GM18499 (cell line): ENCODE measurements at regions not wholly inside any gene's neighbourhood (a gene's known extent, or its start where the extent isn't known, plus 50 kb on each side); places are given as distances from the start of the nearest gene placed in this dataset.

Source experiments
- ATAC-seq: cut with Tn5 transposase; IDR thresholded peaks from one replicate; pipeline ENCODE4 v1.9.1; 2021; ENCODE audit warnings: moderate number of reproducible peaks; ENCODE audit not compliant: insufficient read depth, unreplicated experiment

DNA sequence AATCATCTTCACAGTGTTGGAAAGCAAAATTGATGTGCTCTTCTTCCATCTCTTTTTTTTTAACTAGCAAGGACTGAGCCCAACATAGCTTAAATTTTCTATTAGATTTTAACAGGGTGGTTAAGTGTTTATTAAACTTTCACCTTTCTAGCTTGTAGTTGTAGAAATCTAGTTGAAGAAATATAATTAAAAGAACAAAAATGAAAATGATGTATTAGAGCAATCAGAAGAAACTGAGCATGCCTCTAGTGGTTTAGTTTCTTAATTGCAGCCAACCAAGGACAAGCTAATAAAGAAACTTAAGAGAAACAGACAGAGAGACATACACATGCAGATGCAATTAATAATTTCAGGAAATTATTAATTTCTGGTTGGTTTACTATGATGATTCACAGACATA, 673.0 kb upstream of the LMO3 start:
- ATAC-seq = no peak

DNA sequence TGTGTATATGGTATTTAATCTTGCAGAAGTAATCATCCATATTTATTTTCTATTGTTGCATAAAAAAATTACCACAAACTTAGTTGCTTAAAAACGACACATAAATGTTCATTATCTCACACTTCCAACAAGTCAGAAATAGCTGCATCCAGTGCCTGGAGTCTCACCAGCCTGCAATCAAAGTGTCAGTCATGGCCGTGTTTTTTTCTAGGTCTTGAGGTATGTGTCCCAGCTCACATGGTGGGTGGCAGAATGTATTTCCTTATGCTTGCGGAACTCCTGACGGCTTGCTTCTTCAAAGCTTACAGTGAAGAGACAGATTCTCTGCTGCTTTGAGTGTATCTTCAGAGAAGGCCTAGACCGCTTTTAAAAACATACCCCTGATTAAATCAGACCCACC, 670.2 kb upstream of the LMO3 start:
- no peak for ATAC-seq

DNA sequence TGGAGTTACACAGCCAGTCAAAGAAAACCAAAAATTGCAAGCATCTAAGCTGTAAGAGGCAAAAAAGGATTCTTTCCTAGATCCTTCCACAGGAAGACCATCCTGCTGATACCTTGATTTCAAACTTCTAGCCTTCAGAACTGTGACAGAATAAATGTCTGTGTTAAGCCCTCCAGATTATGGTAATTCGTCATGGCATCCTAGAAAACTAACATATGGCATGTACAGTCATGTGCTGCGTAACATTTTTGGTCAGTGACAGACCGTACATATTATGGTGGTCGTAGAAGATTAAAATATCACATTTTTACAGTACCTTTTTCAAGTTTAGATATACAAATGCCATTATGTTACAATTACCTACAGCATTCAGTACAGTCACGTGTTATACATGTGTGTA, 660.9 kb upstream of the LMO3 start:
- no peak for ATAC-seq

DNA sequence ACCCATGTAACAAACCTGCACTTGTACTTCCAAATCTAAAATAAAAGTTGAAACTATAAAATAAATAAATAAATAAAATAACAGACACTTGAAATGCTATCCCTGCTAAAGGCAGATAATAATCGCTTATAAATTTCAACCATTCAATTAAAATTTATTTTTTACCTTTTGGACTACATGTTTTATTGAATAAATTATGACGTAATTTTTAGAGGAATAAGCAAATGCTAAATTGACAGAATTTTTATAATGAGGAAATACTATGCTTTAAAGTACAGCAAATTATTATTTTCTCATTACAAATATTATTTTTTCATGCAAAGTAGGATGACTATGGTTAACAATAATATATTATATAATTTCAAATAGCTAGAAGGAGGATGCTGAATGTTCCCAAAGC, 658.6 kb upstream of the LMO3 start:
- no peak for ATAC-seq

DNA sequence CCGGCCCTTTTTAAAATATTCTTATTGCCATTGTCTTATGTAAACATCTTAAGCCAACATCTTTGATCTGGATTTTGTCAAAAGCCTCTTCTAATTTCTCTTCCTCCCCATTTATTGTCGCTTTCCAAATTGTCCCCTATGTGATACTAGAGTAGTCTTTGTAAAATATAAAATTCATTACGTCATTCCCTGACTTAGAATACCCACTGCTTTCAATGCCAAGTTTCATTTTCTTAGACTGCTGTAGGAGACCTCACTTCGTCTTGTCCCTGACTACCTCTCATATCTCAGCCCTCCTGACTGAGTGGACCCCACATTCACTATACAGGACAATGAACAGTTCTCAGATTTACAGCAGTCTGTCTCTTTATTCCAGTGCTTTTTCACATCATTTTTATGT, 633.9 kb upstream of the LMO3 start:
- no peak for ATAC-seq

DNA sequence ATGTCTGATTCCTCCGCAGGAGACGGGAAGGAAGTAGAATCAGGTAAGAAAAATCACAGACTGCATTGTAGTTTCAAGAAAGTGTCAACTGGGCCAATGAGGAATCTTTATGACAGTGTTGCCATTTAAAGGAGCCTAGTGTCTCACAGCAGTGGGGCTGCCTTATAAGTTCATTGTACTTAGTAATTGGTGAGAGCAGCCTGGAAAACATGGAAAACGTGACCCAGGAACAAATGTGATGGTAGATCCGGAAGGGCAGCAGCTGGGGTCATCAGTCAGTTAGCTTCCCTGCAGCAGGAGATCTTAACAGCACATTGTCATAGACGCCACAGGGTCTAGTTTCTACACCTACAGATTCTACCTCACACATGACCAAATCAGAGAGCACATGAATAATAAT, 630.0 kb upstream of the LMO3 start:
- ATAC-seq = no peak

DNA sequence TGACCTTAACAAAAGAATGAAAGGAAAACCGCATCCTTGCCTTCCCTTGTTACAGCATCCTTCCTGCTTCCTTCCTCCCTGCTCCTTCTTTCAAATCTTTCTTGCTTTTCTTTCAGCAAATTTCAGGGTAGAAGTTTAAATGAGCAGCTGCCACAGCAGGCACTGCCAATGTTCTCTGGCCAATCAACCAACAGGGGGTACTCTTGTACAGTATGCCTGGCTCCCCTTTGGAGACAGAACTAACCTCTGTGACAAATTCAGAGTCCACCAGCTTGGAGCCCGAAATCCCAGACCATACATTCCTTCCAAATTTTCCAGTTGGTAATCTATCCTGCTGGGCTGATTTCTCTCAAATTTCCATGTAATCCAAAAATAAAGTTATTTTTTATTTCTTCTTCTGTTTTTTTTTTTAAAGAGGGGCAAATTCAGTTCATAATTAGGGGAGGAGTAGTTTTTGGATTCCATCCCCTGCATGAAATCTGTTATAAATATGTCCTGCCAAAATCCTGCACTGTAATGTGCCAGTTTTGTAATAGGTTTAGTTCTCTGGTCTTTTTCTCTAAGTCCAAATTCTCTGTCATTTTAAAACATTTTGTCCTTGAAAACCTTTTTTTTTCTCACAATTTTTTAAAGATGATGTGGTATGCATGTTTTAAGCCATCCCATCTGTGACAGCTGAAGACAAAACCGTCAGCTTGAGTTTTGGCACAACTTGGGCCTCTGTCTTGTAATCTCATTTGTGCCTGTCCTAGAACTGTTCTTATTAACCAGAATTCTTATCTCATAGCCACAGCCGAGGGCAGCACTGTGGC, 610.0 kb upstream of the LMO3 start:
- ATAC-seq = no peak

DNA sequence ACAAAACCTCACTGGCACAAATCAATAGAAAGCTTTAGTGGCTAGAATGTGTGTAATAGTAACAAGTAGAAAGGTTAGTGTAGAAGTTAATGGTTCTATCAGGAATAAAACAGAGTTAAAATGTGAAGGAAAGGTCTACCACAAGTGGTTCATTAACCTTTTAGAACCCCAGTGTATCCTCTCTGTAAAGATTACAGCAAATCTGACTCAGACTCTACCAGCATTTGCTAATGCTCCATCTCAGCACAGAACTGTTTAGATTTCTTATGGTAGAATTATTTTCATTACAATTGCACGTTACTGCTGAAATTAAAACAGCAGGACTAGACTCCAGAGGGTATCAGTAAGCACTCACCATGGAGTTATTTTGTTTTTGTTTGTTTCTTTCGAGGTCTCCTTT, 609.0 kb upstream of the LMO3 start:
- no peak for ATAC-seq

DNA sequence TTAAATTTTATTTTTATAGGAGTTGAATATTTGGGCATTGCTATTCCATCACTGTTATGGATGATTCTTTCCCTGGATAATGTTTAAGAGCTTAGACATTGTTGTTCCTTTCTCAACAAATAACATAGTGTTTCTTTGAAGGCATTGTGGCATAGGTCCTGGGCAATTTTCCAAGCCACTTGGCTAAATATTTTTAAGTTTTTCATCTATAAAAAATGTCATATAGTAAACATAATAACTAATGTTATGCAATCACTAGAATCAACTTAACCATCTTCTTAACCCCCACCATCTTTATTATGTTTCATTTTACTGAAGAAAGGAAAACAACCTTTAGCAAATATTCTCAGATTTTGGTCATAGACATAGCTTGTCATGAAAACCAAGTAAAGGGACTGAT, 600.6 kb upstream of the LMO3 start:
- ATAC-seq = no peak

DNA sequence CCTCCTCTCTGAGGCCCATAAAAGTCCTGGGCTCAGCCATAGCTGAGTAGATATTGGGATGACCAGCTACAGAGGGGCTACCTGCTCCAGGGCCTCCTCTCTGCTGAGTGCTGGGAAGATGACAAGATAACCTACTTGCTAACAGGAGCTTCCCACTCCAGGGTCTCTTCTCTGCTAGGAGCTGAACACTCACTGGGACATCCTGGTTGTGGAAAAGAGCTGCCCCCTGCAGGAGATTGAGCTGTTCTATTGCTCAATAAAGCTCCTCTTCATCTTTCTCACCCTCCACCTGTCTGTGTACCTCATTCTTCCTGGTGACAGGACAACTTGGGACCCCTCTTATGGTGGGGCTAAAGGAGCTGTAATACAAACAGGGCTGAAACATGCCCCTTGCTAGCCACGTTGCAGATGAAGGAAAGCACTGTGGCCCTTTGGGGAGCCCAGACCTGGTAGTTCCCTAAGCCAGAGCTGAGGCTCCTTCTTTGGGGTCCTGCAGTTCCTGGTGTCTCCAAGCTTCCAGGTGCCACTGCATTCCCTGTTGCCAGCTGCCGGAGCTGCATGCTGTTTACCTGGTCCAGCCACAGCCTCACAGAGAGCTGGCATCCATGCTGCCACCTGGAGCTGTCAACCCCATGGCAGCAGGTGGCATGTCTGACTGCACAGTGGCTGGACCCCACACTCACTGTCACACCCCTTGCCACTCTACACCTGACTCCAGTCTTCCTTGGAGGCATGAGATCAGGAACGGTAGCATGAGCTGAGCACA, 598.5 kb upstream of the LMO3 start:
- no peak for ATAC-seq

DNA sequence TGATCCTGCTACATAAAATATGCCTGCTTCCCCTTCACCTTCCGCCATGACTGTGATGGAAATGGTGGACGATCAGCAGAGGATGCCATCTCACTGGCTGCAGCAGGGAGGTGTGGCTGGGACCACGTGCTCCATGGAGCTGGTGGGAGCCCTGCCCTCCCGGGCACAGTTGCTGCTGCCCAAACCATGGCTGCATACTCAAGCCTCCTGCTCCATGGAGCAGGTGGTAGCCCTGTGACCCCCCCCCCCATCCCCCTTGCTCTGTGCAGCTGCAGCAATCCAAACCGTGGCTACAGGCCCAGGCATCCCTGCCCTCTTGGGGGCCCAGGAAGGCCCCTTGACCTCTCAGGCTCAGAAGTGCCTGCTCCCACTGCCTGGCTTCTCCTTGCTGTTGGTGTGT, 597.5 kb upstream of the LMO3 start:
- no peak for ATAC-seq

DNA sequence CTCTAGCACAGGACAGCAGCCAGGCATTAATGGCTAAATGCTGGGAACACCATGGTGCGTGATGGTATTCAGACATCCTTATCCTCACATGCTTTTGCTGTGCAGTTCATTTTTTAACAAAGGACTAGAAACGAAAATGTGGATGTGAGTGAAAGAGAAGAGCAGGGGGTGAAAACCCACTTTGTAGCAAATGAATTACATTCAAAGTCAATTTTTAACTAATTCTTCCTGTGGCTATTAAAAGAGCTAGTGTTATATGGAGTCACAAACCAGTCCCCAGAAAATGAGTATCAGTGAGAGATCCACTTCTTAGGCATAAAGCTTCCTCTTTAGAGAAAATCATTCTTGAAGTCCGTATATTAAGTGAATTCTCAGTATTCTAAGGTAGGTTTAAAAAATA, 592.0 kb upstream of the LMO3 start:
- no peak for ATAC-seq

DNA sequence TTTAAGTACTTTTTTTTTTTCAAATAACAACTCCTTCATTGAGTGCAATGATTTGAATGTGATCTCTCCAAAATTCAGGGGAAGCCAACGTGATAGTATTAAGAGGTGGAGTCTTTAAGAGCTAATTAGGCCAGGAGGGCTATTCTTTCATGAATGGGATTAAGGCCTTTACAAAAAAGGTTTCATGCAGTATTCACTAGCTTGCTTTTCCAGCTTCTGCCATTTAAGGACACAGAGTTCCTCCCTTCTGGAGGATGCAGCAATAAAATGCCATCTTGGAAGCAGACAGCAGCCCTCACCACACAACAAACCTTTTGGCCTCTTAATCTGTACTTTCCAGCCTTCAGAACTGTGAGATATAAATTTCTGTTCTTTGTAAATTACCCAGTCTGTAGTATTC, 586.8 kb upstream of the LMO3 start:
- no peak for ATAC-seq

DNA sequence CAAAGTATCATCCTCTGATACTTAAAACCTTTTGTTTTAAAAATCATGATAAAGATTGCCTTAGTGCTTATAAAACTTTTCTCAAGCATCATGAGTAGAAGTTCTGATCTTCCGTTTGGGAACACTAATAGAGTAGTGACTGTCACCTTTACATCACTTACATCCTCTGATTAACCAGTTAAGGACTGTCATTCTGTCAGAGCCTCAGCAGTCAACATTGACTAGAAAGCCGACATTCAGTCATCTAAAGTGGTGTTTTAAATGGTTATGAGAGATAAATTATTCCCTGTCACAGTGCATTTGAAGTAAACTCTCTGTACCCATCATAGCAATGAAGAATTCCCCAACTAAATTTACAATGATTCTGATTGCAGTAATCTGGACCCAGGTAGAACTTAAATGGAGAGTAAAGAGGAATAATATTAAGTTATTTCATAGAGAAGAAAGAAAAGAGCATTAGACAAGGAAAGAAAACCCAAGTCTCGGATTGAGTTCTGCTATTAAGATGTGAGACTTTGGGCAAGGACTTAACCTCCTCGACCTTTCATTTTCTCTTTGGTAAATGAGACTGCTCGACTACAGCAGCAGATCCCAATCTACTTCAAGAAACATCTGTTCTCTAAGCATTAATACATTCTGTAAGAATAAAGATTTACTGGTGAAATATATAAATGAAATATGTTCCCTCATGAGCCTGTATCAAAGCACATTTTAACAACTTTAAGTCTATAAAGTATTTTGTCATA, 563.9 kb upstream of the LMO3 start:
- ATAC-seq = no peak

DNA sequence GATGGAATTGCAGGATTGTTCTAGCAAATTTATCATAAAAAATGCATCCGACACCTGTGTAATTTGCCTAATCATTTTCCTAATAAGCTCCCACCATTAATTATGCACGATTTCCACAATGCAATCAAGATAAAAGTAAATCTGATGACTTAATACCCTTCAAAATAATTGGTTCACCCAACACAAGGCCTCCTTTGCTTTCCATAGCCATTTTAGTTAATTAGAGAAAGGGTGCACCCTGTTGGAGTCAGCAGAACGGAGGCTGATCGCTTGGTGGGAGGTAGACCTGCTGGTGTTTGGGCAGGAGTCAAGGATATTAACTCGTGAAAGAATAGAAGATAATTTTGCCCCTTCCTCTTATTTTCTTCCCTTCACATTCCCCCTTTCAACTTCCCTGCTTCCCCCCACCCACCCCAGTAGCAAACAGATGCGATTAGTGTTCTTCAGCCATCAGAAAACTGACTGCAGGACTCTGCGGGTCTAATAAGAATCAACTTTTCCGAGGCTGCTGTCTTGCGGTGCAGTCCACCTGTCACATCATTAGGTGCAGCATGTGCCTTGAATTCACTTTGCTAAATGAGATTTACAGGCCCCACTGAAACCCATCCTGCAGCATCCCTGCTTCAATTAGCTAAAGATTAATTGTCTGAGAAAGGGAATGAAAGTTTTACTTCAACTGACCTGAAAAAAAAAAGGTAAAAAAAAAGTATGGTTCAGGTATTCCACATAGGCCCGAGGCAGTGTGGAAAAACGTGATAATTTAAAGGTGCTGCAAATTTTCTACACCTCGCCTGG, 553.7 kb upstream of the LMO3 start:
- ATAC-seq = no peak

DNA sequence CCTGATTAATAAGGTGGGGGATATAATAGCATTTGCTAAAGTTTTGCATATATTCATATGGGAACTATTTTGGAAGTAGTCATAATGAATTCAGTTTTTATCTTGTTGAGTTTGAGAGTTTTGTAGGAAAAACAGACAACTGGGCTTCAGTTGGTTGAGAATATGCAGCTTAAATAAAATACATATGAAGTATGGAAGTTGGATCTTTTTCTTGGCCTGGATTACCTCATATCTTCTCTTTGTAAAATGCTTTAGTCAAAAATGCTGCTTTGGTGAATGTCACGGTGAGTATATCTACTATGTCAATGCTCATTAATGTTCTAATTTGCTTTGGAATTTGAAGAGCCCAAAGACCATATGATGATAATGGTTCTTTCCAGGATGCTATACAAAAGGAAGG, 552.2 kb upstream of the LMO3 start:
- no peak for ATAC-seq

DNA sequence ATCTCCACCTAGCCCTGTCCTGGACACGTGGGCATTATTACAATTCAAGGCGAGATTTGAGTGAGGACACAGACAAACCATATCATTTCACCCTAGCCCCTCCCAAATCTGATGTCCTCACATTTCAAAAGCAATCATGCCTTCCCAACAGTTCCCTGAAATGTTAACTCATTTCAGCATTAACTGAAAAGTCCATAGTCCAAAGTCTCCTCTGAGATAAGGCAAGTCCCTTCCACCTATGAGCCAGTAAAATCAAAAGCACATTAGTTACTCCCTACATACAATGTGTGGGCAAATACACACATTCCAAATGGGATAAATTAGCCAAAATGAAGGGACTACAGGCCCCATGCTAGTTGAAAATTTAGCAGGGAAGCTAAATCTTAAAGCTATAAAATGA, 546.0 kb upstream of the LMO3 start:
- no peak for ATAC-seq

DNA sequence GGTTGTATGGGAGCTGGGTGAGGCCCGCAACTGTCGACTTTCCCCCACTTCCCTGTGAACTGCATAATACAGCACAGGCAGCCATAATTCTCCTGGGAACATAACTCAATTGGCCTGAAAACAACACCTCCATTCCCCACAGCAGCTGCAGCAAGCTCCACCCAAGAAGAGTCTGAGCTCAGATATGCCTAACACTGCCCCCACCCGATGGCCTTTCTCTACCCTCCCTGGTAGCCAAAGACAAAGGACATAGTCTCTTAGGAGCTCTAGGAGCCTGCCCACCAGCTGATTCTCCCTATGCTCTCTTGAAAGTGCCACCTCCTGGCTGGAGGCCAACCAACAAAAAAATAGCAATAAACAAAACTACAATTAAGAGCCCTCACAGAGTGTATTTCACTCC, 542.7 kb upstream of the LMO3 start:
- ATAC-seq = no peak

DNA sequence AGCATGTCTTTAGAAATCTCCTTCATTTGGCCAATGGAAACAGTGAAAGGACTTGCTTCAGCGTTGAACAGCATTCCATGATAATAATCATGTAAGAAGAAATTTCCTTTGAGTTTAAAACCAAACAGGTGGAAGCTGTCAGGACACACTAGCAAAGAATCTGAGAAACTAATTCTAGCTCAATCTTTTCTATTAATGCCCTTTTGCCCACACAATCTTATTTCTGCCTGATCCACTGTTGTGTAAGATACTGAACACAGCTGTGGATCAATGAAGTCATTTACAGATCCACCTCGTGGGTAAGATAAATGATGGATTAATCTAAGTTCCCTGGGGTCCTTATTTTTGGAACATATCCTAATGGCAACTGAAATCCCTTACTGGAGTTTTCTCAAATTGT, 536.9 kb upstream of the LMO3 start:
- no peak for ATAC-seq

DNA sequence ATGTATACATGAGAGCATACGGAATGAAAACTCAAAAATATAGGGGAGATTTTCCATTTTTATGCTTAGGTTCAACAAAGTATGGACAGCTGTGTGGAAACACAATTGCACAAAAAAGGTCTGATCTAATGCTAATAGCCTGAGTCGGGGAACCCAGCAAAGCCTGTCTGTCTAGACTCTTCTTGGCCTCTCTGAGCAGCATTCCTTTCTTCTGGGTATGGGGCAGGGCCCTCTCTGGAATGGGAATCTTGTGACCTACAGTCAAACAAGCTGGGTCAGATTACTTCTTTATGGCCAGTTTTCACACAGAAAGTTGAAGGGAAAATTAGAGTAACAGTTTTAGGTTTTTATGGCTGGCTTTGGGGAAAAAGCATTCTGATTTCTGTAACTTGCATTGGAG, 534.0 kb upstream of the LMO3 start:
- no peak for ATAC-seq

DNA sequence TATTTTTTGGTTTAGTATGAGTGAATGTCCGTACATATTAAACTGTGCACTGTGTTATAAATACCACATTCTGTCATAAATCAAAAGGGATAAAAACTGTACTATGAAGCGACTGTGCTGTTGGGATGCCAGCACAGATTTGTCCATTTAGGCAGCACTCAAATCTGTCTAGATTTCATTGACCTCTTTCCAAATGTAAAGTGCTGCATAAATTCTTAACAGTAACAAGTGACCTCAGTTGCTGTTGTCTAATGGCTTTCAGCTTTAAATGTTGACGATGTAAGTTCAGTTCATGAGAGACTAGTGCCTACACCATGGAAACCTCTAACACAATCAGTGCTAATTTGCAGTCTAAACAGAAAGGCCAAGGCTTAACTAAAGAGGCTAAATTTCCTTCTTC, 531.4 kb upstream of the LMO3 start:
- ATAC-seq = no peak
